ENCODE measurements at regions not wholly inside any gene's neighbourhood (a gene's known extent, or its start where the extent isn't known, plus 50 kb on each side); places are given as distances from the start of the nearest gene placed in this dataset.
"Not testable (repeated sequence)": the region's sequence is repeated elsewhere in the genome, so short reads cannot be mapped to it uniquely, and the experiment has no call there.

GRCh38 chr11:94235772-94236171, 68.6 kb upstream of the IZUMO1R start:
- H3K4me3 ChIP-seq (ENCODE audit: insufficient read depth, low read depth, low read length); H3K4ac ChIP-seq (ENCODE audit: low read depth, low read length); H2AFZ ChIP-seq (replicated peaks; ENCODE audit: low read length, poor library complexity); DNase-seq; H2BK5ac ChIP-seq (ENCODE audit: low read depth, low read length, poor library complexity, severe bottlenecking); H2BK120ac ChIP-seq (ENCODE audit: low read depth, low read length); dilution Hi-C loops (cut with HindIII; ENCODE audit: low sequenced_read_pairs, unreplicated experiment); H3K9ac ChIP-seq (ENCODE audit: low read depth, low read length); H3K27ac ChIP-seq (ENCODE audit: insufficient read depth, low read length); H3K18ac ChIP-seq (ENCODE audit: low read depth, low read length); in situ Hi-C loops (cut with MboI; ENCODE audit: low sequenced_read_pairs); H4K8ac ChIP-seq (ENCODE audit: low read depth in 2 of 2, low read length in 2 of 2); H2AK5ac ChIP-seq (ENCODE audit: low read depth, low read length); H4K20me1 ChIP-seq (ENCODE audit: insufficient read depth, low read length); H3K9me3 ChIP-seq (ENCODE audit: control insufficient read depth, insufficient read depth, low read length); H4K91ac ChIP-seq (ENCODE audit: insufficient read depth, low read depth, low read length); BruUV-seq (replicated peaks); POLR2A ChIA-PET (ENCODE audit: unreplicated experiment); H3K4me1 ChIP-seq (ENCODE audit: control insufficient read depth, insufficient read depth, low read length); CTCF ChIA-PET; H3K23ac ChIP-seq (ENCODE audit: low read depth, low read length); H3K27me3 ChIP-seq (ENCODE audit: control insufficient read depth, insufficient read depth, low read length); H2AK9ac ChIP-seq (replicated peaks; ENCODE audit: low read depth, low read length, poor library complexity); H3K4me2 ChIP-seq (ENCODE audit: low read depth, low read length); H2BK15ac ChIP-seq (ENCODE audit: low read depth, low read length); H3K9me1 ChIP-seq (ENCODE audit: insufficient read depth, low read length); ATAC-seq (ENCODE audit: low read depth); H3K56ac ChIP-seq (ENCODE audit: extremely low read depth, insufficient read depth, low read length); H4K5ac ChIP-seq (ENCODE audit: low read depth, low read length); H3K14ac ChIP-seq (replicated peaks; ENCODE audit: low read depth, low read length); H3K36me3 ChIP-seq (ENCODE audit: control insufficient read depth, insufficient read depth, low read length); H2BK20ac ChIP-seq (ENCODE audit: low read depth, low read length); H3K79me1 ChIP-seq (ENCODE audit: low read depth in 1 of 2, low read length in 2 of 2): not testable (repeated sequence)
- intact Hi-C loops (cut with micrococcal nuclease): loop anchor here (5.0 kb wide), 1 partner anchor 192 kb away; no protein-coding TSS in a partner anchor
- no CpG with 5 or more reads among the region's 3 CpGs for WGBS, 2 experiments (ENCODE audit: extremely low coverage in 2 of 2, insufficient read length in 1 of 2)

- CTCF ChIA-PET; H3K27me3 ChIP-seq (ENCODE audit: control insufficient read depth, insufficient read depth, low read length); H4K91ac ChIP-seq (ENCODE audit: insufficient read depth, low read depth, low read length); BruUV-seq (replicated peaks); H2BK120ac ChIP-seq (ENCODE audit: low read depth, low read length); H2BK15ac ChIP-seq (ENCODE audit: low read depth, low read length); in situ Hi-C loops (cut with MboI; ENCODE audit: low sequenced_read_pairs); H3K27ac ChIP-seq (ENCODE audit: insufficient read depth, low read length); POLR2A ChIA-PET (ENCODE audit: unreplicated experiment); H2BK20ac ChIP-seq (ENCODE audit: low read depth, low read length); H3K23ac ChIP-seq (ENCODE audit: low read depth, low read length); H3K4ac ChIP-seq (ENCODE audit: low read depth, low read length); H2AFZ ChIP-seq (replicated peaks; ENCODE audit: low read length, poor library complexity); H3K18ac ChIP-seq (ENCODE audit: low read depth, low read length); H2AK9ac ChIP-seq (replicated peaks; ENCODE audit: low read depth, low read length, poor library complexity); ATAC-seq (ENCODE audit: low read depth); H3K9me1 ChIP-seq (ENCODE audit: insufficient read depth, low read length); H3K9me3 ChIP-seq (ENCODE audit: control insufficient read depth, insufficient read depth, low read length); H3K4me1 ChIP-seq (ENCODE audit: control insufficient read depth, insufficient read depth, low read length); H3K56ac ChIP-seq (ENCODE audit: extremely low read depth, insufficient read depth, low read length); DNase-seq; H3K4me2 ChIP-seq (ENCODE audit: low read depth, low read length); H3K4me3 ChIP-seq (ENCODE audit: insufficient read depth, low read depth, low read length); H2AK5ac ChIP-seq (ENCODE audit: low read depth, low read length); H3K36me3 ChIP-seq (ENCODE audit: control insufficient read depth, insufficient read depth, low read length); H4K5ac ChIP-seq (ENCODE audit: low read depth, low read length); H3K9ac ChIP-seq (ENCODE audit: low read depth, low read length); H3K79me1 ChIP-seq (ENCODE audit: low read depth in 1 of 2, low read length in 2 of 2); dilution Hi-C loops (cut with HindIII; ENCODE audit: low sequenced_read_pairs, unreplicated experiment); H4K8ac ChIP-seq (ENCODE audit: low read depth in 2 of 2, low read length in 2 of 2); H4K20me1 ChIP-seq (ENCODE audit: insufficient read depth, low read length); H3K14ac ChIP-seq (replicated peaks; ENCODE audit: low read depth, low read length); H2BK5ac ChIP-seq (ENCODE audit: low read depth, low read length, poor library complexity, severe bottlenecking): not testable (repeated sequence)
- intact Hi-C loops (cut with micrococcal nuclease): loop anchor here (5.0 kb wide), 1 partner anchor 191 kb away; no protein-coding TSS in a partner anchor
- no CpG with 5 or more reads among the region's 4 CpGs for WGBS, 2 experiments (ENCODE audit: extremely low coverage in 2 of 2, insufficient read length in 1 of 2)
These were observed 68.0 kb upstream of the IZUMO1R start for GRCh38 chr11:94236416-94236815.

Measured in IMR-90 (cell line).